OCI-LY7 (cell line): ENCODE measurements at regions not wholly inside any gene's neighbourhood (a gene's known extent, or its start where the extent isn't known, plus 50 kb on each side); places are given as distances from the start of the nearest gene placed in this dataset.
"Not testable (repeated sequence)": the region's sequence is repeated elsewhere in the genome, so short reads cannot be mapped to it uniquely, and the experiment has no call there.

Experiments used
- BruUV-seq: library from RNA; stranded (reverse); fragments of 400-500 nt; replicated peaks from 2 replicates; lab custom pipeline; 2021; lab: Mats Ljungman, UMichigan
- CTCF ChIA-PET: fragments of 300-600 bp; sonication (Branson Sonifier 250); formaldehyde crosslinking; loops from one replicate; lab custom pipeline; 2022; ENCODE audit warnings: antibody characterized with exemption; ENCODE audit not compliant: unreplicated experiment; lab: Charles Lee
- POLR2A ChIA-PET: fragments of 300-600 bp; sonication (Branson Sonifier 250); formaldehyde crosslinking; loops from one replicate; lab custom pipeline; 2022; ENCODE audit warnings: antibody characterized with exemption; lab: Charles Lee
- DNase-seq: peaks from one replicate; pipeline ENCODE4 v3.0.0-alpha.2; 2015; ENCODE audit warnings: low spot score
- H2AFZ ChIP-seq: fragments of 200-600 bp; sonication (generic), shearing (Covaris generic); 2 replicates; pipeline ENCODE4 v1.6.1; 2014; ENCODE audit warnings: mild to moderate bottlenecking, antibody characterized with exemption, low read length, moderate library complexity
- H3K27ac ChIP-seq: fragments of 200-600 bp; sonication (generic); 2 replicates; pipeline ENCODE4 v1.5.1; 2014; ENCODE audit warnings: mixed run types, low read depth, mild to moderate bottlenecking, moderate library complexity, low read length, inconsistent platforms; ENCODE audit not compliant: poor library complexity, severe bottlenecking
- H3K36me3 ChIP-seq: fragments of 200-600 bp; sonication (generic); 2 replicates; pipeline ENCODE4 v1.6.1; 2014; ENCODE audit warnings: mild to moderate bottlenecking, antibody characterized with exemption, low read length, moderate library complexity, mixed read lengths; ENCODE audit not compliant: insufficient read depth
- H3K4me1 ChIP-seq: fragments of 200-600 bp; sonication (generic); 2 replicates; pipeline ENCODE4 v1.5.1; 2014; ENCODE audit warnings: mild to moderate bottlenecking, low read length; ENCODE audit not compliant: insufficient read depth, poor library complexity, severe bottlenecking
- H3K4me2 ChIP-seq: fragments of 200-600 bp; sonication (generic); 2 replicates; pipeline ENCODE4 v1.6.1; 2014; ENCODE audit warnings: mild to moderate bottlenecking, low read length
- H3K4me3 ChIP-seq: fragments of 200-600 bp; sonication (generic); 2 replicates; pipeline ENCODE4 v1.5.1; 2014; ENCODE audit warnings: mild to moderate bottlenecking, low read depth, low read length; ENCODE audit not compliant: poor library complexity, severe bottlenecking
- H3K79me2 ChIP-seq: fragments of 200-600 bp; sonication (generic); 2 replicates; pipeline ENCODE4 v1.6.1; 2016; ENCODE audit warnings: low read depth, mild to moderate bottlenecking, low read length, moderate library complexity, mixed read lengths; ENCODE audit not compliant: insufficient read depth
- H3K9me2 ChIP-seq: fragments of 200-600 bp; sonication (generic); 2 replicates; pipeline ENCODE4 v1.6.1; 2016; ENCODE audit warnings: mild to moderate bottlenecking, low read length, mixed read lengths; ENCODE audit not compliant: insufficient read depth
- H3K9me3 ChIP-seq: fragments of 200-600 bp; sonication (generic); 2 replicates; pipeline ENCODE4 v1.6.1; 2014; ENCODE audit warnings: mild to moderate bottlenecking, mixed run types, low read length, mixed read lengths
- H4K20me1 ChIP-seq: fragments of 200-600 bp; sonication (generic); 2 replicates; pipeline ENCODE4 v1.6.1; 2014; ENCODE audit warnings: mild to moderate bottlenecking, antibody characterized with exemption, low read length, moderate library complexity, mixed read lengths; ENCODE audit not compliant: insufficient read depth
- EZH2phosphoT487 ChIP-seq: fragments of 200-600 bp; sonication (generic); IDR thresholded peaks from 2 replicates; pipeline ENCODE4 v1.6.1; 2018; ENCODE audit warnings: low read depth, borderline replicate concordance, mild to moderate bottlenecking, mixed run types, antibody characterized with exemption, low read length, moderate library complexity, mixed read lengths
- intact Hi-C: fragments of 100-400 bp; cut with micrococcal nuclease; formaldehyde crosslinking; loops from one replicate; pipeline ENCODE4 v1.10.0; 2022; ENCODE audit not compliant: unreplicated experiment
- TF ChIP-seq, protein P1 (sequence below): fragments of 200-600 bp; sonication (generic); conservative IDR thresholded peaks from 2 replicates; pipeline ENCODE4 v1.5.1; 2014; ENCODE audit warnings: mild to moderate bottlenecking, antibody characterized with exemption, low read length, moderate library complexity, mixed read lengths

DNA sequence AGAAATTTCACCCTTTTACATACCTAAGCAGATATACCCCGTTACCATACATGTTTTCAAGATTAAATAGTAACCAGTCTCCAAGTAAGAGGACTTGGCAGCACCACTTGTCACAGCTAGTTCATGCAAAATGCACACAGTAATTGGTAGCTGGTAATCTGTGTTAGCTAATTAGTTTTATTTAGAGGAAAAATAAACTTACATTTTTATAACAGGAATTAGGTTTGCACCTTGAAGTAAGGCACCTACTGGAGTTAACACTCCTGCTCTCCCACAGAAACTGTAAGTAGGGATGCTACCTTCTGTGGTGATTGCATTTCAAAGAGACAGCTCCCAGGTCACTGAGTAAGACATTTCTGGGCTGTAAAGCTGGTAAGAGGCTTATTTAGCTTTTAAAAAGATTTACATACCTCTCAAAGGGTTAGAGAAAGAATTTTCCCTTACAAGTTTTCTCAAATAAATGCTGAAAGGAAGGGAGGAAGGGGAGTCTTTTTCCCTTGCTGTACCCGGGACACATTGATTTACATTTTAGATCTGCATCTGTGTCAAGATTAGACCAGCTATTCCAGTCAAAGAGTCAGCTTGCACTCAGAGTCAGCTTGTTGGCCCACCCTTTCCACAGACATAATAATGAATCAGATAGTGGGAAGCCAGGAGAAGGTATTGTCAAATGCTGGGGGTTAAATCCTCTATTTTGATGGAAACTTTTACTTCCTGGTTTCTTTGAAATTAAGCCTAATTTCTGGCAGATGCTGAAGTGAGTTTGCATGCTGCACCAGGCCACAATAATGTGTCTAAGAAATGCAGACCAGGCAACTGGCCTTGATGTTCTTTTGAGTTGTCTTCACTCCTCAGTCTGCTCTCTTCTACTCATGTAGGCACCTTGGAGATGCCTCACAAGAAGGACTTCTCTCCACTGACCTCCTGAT lies 77.6 kb upstream of the CHD2 start:
- H3K9me2 ChIP-seq: no peaks in the 10 kb centered on the region
- no peaks in the 10 kb centered on the region for H3K36me3 ChIP-seq
- ChIA-PET POLR2A (interaction anchor here (0.6 to 9.4 kb wide), 15 partner anchors 9 to 108 kb away, joined by 3 to 205 read pairs (median 5); partner anchors contain the start of gene CHD2), CTCF (interaction anchor here (0.5 to 2.5 kb wide), 4 partner anchors 9 to 78 kb away, joined by 3 to 11 read pairs (median 3); partner anchors contain the start of gene CHD2)
- H3K9me3 ChIP-seq: no peaks in the 10 kb centered on the region
- no peaks in the 10 kb centered on the region for H4K20me1 ChIP-seq
- no TSS peak for BruUV-seq
- peak overlapping the region; percentile 77 for H3K4me2 ChIP-seq
- peak overlapping the region; percentile 80 for H2AFZ ChIP-seq
- peak overlapping the region; percentile 18 for H3K4me3 ChIP-seq
- peaks cover 74% of the 10 kb centered on the region for H3K4me1 ChIP-seq
- intact Hi-C loops: no loop called here
- peak overlapping the region; percentile 71 for H3K27ac ChIP-seq
- H3K79me2 ChIP-seq: peaks cover 4% of the 10 kb centered on the region; the same call in 1 of the 2 replicates
- DNase-seq: no peak
- TF ChIP-seq, protein P1, sequence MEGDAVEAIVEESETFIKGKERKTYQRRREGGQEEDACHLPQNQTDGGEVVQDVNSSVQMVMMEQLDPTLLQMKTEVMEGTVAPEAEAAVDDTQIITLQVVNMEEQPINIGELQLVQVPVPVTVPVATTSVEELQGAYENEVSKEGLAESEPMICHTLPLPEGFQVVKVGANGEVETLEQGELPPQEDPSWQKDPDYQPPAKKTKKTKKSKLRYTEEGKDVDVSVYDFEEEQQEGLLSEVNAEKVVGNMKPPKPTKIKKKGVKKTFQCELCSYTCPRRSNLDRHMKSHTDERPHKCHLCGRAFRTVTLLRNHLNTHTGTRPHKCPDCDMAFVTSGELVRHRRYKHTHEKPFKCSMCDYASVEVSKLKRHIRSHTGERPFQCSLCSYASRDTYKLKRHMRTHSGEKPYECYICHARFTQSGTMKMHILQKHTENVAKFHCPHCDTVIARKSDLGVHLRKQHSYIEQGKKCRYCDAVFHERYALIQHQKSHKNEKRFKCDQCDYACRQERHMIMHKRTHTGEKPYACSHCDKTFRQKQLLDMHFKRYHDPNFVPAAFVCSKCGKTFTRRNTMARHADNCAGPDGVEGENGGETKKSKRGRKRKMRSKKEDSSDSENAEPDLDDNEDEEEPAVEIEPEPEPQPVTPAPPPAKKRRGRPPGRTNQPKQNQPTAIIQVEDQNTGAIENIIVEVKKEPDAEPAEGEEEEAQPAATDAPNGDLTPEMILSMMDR: no peak
- TF ChIP-seq EZH2phosphoT487: no peak

DNA sequence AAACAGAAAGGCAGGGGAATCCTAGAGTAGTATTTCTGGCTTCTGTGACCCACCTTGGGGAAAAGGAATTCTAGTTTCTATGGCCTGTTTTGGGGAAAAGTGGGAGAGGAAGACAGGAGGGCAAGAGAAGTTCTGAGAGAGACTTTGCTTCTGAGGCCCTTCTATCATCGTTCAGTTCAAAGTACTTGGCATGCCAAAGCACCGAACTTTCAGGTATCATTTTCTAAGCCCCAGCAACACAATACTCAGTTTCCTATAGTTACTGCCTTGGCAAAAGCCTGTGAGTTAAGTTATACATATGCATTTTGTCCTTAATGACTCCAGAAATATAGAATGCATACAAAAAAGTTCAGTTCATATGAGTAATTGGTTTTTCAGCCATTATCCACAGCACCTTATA lies 74.1 kb upstream of the CHD2 start:
- intact Hi-C loops: no loop called here
- CTCF ChIA-PET: no interaction called here
- no peak for TF ChIP-seq EZH2phosphoT487
- TF ChIP-seq, protein P1: no peak

DNA sequence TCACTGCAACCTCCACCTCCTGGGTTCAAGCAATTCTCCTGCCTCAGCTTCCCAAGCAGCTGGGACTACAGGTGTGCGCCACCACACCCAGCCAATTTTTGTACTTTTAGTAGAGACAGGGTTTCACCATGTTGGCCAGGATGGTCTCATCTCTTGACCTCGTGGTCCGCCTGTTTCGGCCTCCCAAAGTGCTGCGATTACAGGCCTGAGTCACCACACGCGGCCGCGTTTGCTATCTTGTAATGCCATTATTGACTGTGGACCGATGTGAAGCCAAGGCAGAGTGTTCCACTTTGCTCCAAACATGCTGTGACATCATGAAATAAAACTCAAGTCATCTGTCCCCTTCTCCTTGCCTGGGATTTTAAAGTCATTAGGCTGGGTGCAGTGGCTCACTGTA lies 72.1 kb upstream of the CHD2 start:
- H3K79me2 ChIP-seq: peaks cover 13% of the 10 kb centered on the region; the same call in 1 of the 2 replicates
- BruUV-seq, H3K4me2 ChIP-seq, CTCF ChIA-PET, H3K36me3 ChIP-seq, H3K4me3 ChIP-seq, H3K27ac ChIP-seq, intact Hi-C loops, DNase-seq, H4K20me1 ChIP-seq, H3K9me3 ChIP-seq, H3K9me2 ChIP-seq, H2AFZ ChIP-seq: not testable (repeated sequence)
- POLR2A ChIA-PET: interaction anchor here (0.9 to 7.5 kb wide), 5 partner anchors 12 to 76 kb away, joined by 5 to 203 read pairs (median 121); partner anchors contain the start of gene CHD2
- H3K4me1 ChIP-seq: peaks cover 58% of the 10 kb centered on the region

More for the DNA sequence above, 74.1 kb upstream of the CHD2 start:
- H3K4me2 ChIP-seq: no peak overlapping the region
- POLR2A ChIA-PET: interaction anchor here (0.7 to 5.1 kb wide), 3 partner anchors 30 to 71 kb away, joined by 3 to 53 read pairs (median 5); no protein-coding TSS in a partner anchor
- H3K27ac ChIP-seq: no peak overlapping the region
- peaks cover 11% of the 10 kb centered on the region; the same call in 1 of the 2 replicates for H3K79me2 ChIP-seq
- no TSS peak for BruUV-seq
- no peak overlapping the region for H3K4me3 ChIP-seq
- no peaks in the 10 kb centered on the region for H3K9me2 ChIP-seq
- peak overlapping the region; percentile 70; the same call in 1 of the 2 replicates for H2AFZ ChIP-seq
- H3K4me1 ChIP-seq: peaks cover 62% of the 10 kb centered on the region
- no peak for DNase-seq
- no peaks in the 10 kb centered on the region for H3K9me3 ChIP-seq
- no peaks in the 10 kb centered on the region for H3K36me3 ChIP-seq
- no peaks in the 10 kb centered on the region for H4K20me1 ChIP-seq
